ENCODE measurements at regions not wholly inside any gene's neighbourhood (a gene's known extent, or its start where the extent isn't known, plus 50 kb on each side); places are given as distances from the start of the nearest gene placed in this dataset.

GRCh38 chrX:100089724-100090123 is 320.3 kb downstream of the PCDH19 start:
- H3K4me1 ChIP-seq (ENCODE audit: insufficient read depth, low read length) = no peaks in the 10 kb centered on the region
- TF ChIP-seq, protein P1, sequence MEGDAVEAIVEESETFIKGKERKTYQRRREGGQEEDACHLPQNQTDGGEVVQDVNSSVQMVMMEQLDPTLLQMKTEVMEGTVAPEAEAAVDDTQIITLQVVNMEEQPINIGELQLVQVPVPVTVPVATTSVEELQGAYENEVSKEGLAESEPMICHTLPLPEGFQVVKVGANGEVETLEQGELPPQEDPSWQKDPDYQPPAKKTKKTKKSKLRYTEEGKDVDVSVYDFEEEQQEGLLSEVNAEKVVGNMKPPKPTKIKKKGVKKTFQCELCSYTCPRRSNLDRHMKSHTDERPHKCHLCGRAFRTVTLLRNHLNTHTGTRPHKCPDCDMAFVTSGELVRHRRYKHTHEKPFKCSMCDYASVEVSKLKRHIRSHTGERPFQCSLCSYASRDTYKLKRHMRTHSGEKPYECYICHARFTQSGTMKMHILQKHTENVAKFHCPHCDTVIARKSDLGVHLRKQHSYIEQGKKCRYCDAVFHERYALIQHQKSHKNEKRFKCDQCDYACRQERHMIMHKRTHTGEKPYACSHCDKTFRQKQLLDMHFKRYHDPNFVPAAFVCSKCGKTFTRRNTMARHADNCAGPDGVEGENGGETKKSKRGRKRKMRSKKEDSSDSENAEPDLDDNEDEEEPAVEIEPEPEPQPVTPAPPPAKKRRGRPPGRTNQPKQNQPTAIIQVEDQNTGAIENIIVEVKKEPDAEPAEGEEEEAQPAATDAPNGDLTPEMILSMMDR (IDR thresholded peaks at IDR 0.05; ENCODE audit: borderline replicate concordance, extremely low read depth, low read length, poor library complexity, severe bottlenecking) = no peak
- no peak for TF ChIP-seq EZH2 (IDR thresholded peaks at IDR 0.05; ENCODE audit: borderline replicate concordance, low read depth, low read length, severe bottlenecking)

GRCh38 chrX:100085846-100086245 is 324.2 kb downstream of the PCDH19 start:
- H2AFZ ChIP-seq (ENCODE audit: low read depth, low read length) = no peak overlapping the region
- no peaks in the 10 kb centered on the region for H3K36me3 ChIP-seq (ENCODE audit: insufficient read depth, low read length)
- H3K79me2 ChIP-seq (ENCODE audit: insufficient read depth, low read length) = no peaks in the 10 kb centered on the region
- no peak overlapping the region for H3K4me3 ChIP-seq (ENCODE audit: low read depth in 1 of 2, low read length in 2 of 2)
- no peaks in the 10 kb centered on the region for H3K4me1 ChIP-seq (ENCODE audit: insufficient read depth, low read length)
- H3K9ac ChIP-seq (ENCODE audit: low read depth, low read length) = no peak overlapping the region
- no peak overlapping the region for H3K4me2 ChIP-seq (ENCODE audit: insufficient read depth, low read length)
- no peak for TF ChIP-seq EZH2 (IDR thresholded peaks at IDR 0.05; ENCODE audit: borderline replicate concordance, low read depth, low read length, severe bottlenecking)
- TF ChIP-seq, protein P1 (IDR thresholded peaks at IDR 0.05; ENCODE audit: borderline replicate concordance, extremely low read depth, low read length, poor library complexity, severe bottlenecking) = no peak
- ATAC-seq (ENCODE audit: insufficient read depth, low read depth) (no peak), DNase-seq (no peak)
- H3K27ac ChIP-seq (ENCODE audit: low read length) = no peak overlapping the region
- no peaks in the 10 kb centered on the region for H4K20me1 ChIP-seq (ENCODE audit: insufficient read depth, low read length)
- H3K27me3 ChIP-seq (ENCODE audit: insufficient read depth, low read length, poor library complexity) = no peaks in the 10 kb centered on the region
- H3K9me3 ChIP-seq (ENCODE audit: insufficient read depth, low read length, severe bottlenecking) = no peaks in the 10 kb centered on the region

More at GRCh38 chrX:100089724-100090123, 320.3 kb downstream of the PCDH19 start:
- Histone ChIP-seq H3K4me2 (ENCODE audit: insufficient read depth, low read length) (no peak overlapping the region), H4K20me1 (ENCODE audit: insufficient read depth, low read length) (no peaks in the 10 kb centered on the region), H3K79me2 (ENCODE audit: insufficient read depth, low read length) (no peaks in the 10 kb centered on the region), H3K9me3 (ENCODE audit: insufficient read depth, low read length, severe bottlenecking) (no peaks in the 10 kb centered on the region), H2AFZ (ENCODE audit: low read depth, low read length) (no peak overlapping the region), H3K27me3 (ENCODE audit: insufficient read depth, low read length, poor library complexity) (no peaks in the 10 kb centered on the region), H3K27ac (ENCODE audit: low read length) (no peak overlapping the region), H3K9ac (ENCODE audit: low read depth, low read length) (no peak overlapping the region), H3K4me3 (ENCODE audit: low read depth in 1 of 2, low read length in 2 of 2) (no peak overlapping the region), H3K36me3 (ENCODE audit: insufficient read depth, low read length) (no peaks in the 10 kb centered on the region)
- DNase-seq = no peak
- no peak for ATAC-seq (ENCODE audit: insufficient read depth, low read depth)

- no peak overlapping the region for H3K9ac ChIP-seq (ENCODE audit: low read depth, low read length)
- no peak overlapping the region for H2AFZ ChIP-seq (ENCODE audit: low read depth, low read length)
- H3K4me2 ChIP-seq (ENCODE audit: insufficient read depth, low read length) = no peak overlapping the region
- no peaks in the 10 kb centered on the region for H4K20me1 ChIP-seq (ENCODE audit: insufficient read depth, low read length)
- no peak overlapping the region for H3K4me3 ChIP-seq (ENCODE audit: low read depth in 1 of 2, low read length in 2 of 2)
- no peaks in the 10 kb centered on the region for H3K9me3 ChIP-seq (ENCODE audit: insufficient read depth, low read length, severe bottlenecking)
- no peak overlapping the region for H3K27ac ChIP-seq (ENCODE audit: low read length)
- TF ChIP-seq EZH2 (IDR thresholded peaks at IDR 0.05; ENCODE audit: borderline replicate concordance, low read depth, low read length, severe bottlenecking) = no peak
- TF ChIP-seq, protein P1 (IDR thresholded peaks at IDR 0.05; ENCODE audit: borderline replicate concordance, extremely low read depth, low read length, poor library complexity, severe bottlenecking) = no peak
- H3K4me1 ChIP-seq (ENCODE audit: insufficient read depth, low read length) = no peaks in the 10 kb centered on the region
- no peaks in the 10 kb centered on the region for H3K36me3 ChIP-seq (ENCODE audit: insufficient read depth, low read length)
- no peaks in the 10 kb centered on the region for H3K27me3 ChIP-seq (ENCODE audit: insufficient read depth, low read length, poor library complexity)
- no peaks in the 10 kb centered on the region for H3K79me2 ChIP-seq (ENCODE audit: insufficient read depth, low read length)
- peak; percentile 12 for DNase-seq
- peak; percentile 55; the same call in 1 of the 3 replicates for ATAC-seq (ENCODE audit: insufficient read depth, low read depth)
Observed at GRCh38 chrX:100083211-100083610, 326.9 kb downstream of the PCDH19 start.

- H3K36me3 ChIP-seq (ENCODE audit: insufficient read depth, low read length) = no peaks in the 10 kb centered on the region
- no peaks in the 10 kb centered on the region for H3K79me2 ChIP-seq (ENCODE audit: insufficient read depth, low read length)
- H4K20me1 ChIP-seq (ENCODE audit: insufficient read depth, low read length) = no peaks in the 10 kb centered on the region
- H3K4me1 ChIP-seq (ENCODE audit: insufficient read depth, low read length) = no peaks in the 10 kb centered on the region
- TF ChIP-seq, protein P1 (IDR thresholded peaks at IDR 0.05; ENCODE audit: borderline replicate concordance, extremely low read depth, low read length, poor library complexity, severe bottlenecking) = no peak
- no peak for TF ChIP-seq EZH2 (IDR thresholded peaks at IDR 0.05; ENCODE audit: borderline replicate concordance, low read depth, low read length, severe bottlenecking)
- H2AFZ ChIP-seq (ENCODE audit: low read depth, low read length) = no peak overlapping the region
- no peak overlapping the region for H3K27ac ChIP-seq (ENCODE audit: low read length)
- H3K27me3 ChIP-seq (ENCODE audit: insufficient read depth, low read length, poor library complexity) = no peaks in the 10 kb centered on the region
- no peaks in the 10 kb centered on the region for H3K9me3 ChIP-seq (ENCODE audit: insufficient read depth, low read length, severe bottlenecking)
- H3K4me2 ChIP-seq (ENCODE audit: insufficient read depth, low read length) = no peak overlapping the region
- ATAC-seq (ENCODE audit: insufficient read depth, low read depth) (no peak), DNase-seq (no peak)
- H3K9ac ChIP-seq (ENCODE audit: low read depth, low read length) = no peak overlapping the region
- H3K4me3 ChIP-seq (ENCODE audit: low read depth in 1 of 2, low read length in 2 of 2) = no peak overlapping the region
Observed at GRCh38 chrX:100081503-100081902, 328.6 kb downstream of the PCDH19 start.
